Cerebellar cortex (tissue), 1 donor: ENCODE measurements at regions not wholly inside any gene's neighbourhood (a gene's known extent, or its start where the extent isn't known, plus 50 kb on each side); places are given as distances from the start of the nearest gene placed in this dataset.
A peak's percentile ranks its signal among the peaks of the same experiment; 100 is the strongest.

Experiments
- DNase-seq: peaks from one replicate; pipeline ENCODE4 v3.0.0-alpha.2; 2015; ENCODE audit warnings: low spot score

GRCh38 chr2:198339116-198339515 lies 534.7 kb downstream of the PLCL1 start:
- no peak for DNase-seq

- no peak for DNase-seq
Observed at GRCh38 chr2:198337368-198337767, 533.0 kb downstream of the PLCL1 start.

GRCh38 chr2:198328454-198328853 lies 524.1 kb downstream of the PLCL1 start:
- DNase-seq = no peak

GRCh38 chr2:198327526-198327925 lies 523.1 kb downstream of the PLCL1 start:
- no peak for DNase-seq

- no peak for DNase-seq
Observed at GRCh38 chr2:198326431-198326830, 522.0 kb downstream of the PLCL1 start.

GRCh38 chr2:198325359-198325758 lies 521.0 kb downstream of the PLCL1 start:
- DNase-seq = no peak

GRCh38 chr2:198324071-198324470 lies 519.7 kb downstream of the PLCL1 start:
- no peak for DNase-seq

GRCh38 chr2:198322275-198322674 lies 517.9 kb downstream of the PLCL1 start:
- DNase-seq = peak; percentile 5

GRCh38 chr2:198321522-198322088 lies 517.2 kb downstream of the PLCL1 start:
- no peak for DNase-seq

- DNase-seq = no peak
Observed at GRCh38 chr2:198316852-198317396, 512.5 kb downstream of the PLCL1 start.

- DNase-seq = no peak
Observed at GRCh38 chr2:198315791-198316630, 511.6 kb downstream of the PLCL1 start.

- peak; percentile 53 for DNase-seq
Observed at GRCh38 chr2:198314559-198315153, 510.3 kb downstream of the PLCL1 start.

GRCh38 chr2:198312596-198313483 lies 508.4 kb downstream of the PLCL1 start:
- DNase-seq = no peak

- no peak for DNase-seq
Observed at GRCh38 chr2:198311020-198311419, 506.6 kb downstream of the PLCL1 start.

GRCh38 chr2:198309673-198310280 lies 505.4 kb downstream of the PLCL1 start:
- peak; percentile 45 for DNase-seq

- DNase-seq = no peak
Observed at GRCh38 chr2:198309081-198309480, 504.7 kb downstream of the PLCL1 start.

GRCh38 chr2:198308368-198308767 lies 504.0 kb downstream of the PLCL1 start:
- no peak for DNase-seq

- DNase-seq = no peak
Observed at GRCh38 chr2:198307093-198307492, 502.7 kb downstream of the PLCL1 start.

- DNase-seq = no peak
Observed at GRCh38 chr2:198304859-198305258, 500.5 kb downstream of the PLCL1 start.

GRCh38 chr2:198297350-198297749 lies 493.0 kb downstream of the PLCL1 start:
- no peak for DNase-seq

- peak; percentile 70 for DNase-seq
Observed at GRCh38 chr2:198296665-198297308, 492.4 kb downstream of the PLCL1 start.
